ENCODE measurements at regions not wholly inside any gene's neighbourhood (a gene's known extent, or its start where the extent isn't known, plus 50 kb on each side); places are given as distances from the start of the nearest gene placed in this dataset.

DNA sequence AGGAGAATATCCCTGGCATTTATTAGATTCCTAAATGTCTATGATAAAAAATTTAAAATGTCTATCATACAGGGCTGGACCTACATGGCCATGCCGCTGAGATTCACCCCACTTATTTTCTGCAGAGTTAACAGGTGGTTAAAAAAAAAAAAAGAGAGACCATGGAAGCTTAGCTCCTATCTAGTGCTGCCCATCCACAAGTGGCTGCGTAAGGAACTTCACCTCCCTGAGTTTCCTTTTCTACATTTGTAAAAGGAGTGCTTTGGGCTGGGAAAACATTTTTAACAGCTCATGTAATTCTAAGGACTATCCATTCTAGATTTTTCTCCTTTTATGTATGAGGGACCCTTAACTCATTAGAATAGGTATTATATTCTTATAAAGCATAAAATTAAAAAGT, 534.1 kb downstream of the MMUT start:
- DNase-seq: no peak
- H3K36me3 ChIP-seq (ENCODE audit: low read depth, missing control alignments): no peaks in the 10 kb centered on the region
- intact Hi-C loops (cut with DNase I; ENCODE audit: low total_unique reads): no loop called here
- H3K4me1 ChIP-seq: no peaks in the 10 kb centered on the region
- H3K27ac ChIP-seq: no peak overlapping the region
- H3K9me3 ChIP-seq: no peaks in the 10 kb centered on the region
- TF ChIP-seq, protein P1, sequence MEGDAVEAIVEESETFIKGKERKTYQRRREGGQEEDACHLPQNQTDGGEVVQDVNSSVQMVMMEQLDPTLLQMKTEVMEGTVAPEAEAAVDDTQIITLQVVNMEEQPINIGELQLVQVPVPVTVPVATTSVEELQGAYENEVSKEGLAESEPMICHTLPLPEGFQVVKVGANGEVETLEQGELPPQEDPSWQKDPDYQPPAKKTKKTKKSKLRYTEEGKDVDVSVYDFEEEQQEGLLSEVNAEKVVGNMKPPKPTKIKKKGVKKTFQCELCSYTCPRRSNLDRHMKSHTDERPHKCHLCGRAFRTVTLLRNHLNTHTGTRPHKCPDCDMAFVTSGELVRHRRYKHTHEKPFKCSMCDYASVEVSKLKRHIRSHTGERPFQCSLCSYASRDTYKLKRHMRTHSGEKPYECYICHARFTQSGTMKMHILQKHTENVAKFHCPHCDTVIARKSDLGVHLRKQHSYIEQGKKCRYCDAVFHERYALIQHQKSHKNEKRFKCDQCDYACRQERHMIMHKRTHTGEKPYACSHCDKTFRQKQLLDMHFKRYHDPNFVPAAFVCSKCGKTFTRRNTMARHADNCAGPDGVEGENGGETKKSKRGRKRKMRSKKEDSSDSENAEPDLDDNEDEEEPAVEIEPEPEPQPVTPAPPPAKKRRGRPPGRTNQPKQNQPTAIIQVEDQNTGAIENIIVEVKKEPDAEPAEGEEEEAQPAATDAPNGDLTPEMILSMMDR (IDR thresholded peaks at IDR 0.05): no peak
- no peak for TF ChIP-seq POLR2A (IDR thresholded peaks at IDR 0.05)
- WGBS, 2 donors: 65 to 86% methylated on average over 2 of the region's 2 CpGs
- no peaks in the 10 kb centered on the region for H3K27me3 ChIP-seq
- no peak overlapping the region for H3K4me3 ChIP-seq

DNA sequence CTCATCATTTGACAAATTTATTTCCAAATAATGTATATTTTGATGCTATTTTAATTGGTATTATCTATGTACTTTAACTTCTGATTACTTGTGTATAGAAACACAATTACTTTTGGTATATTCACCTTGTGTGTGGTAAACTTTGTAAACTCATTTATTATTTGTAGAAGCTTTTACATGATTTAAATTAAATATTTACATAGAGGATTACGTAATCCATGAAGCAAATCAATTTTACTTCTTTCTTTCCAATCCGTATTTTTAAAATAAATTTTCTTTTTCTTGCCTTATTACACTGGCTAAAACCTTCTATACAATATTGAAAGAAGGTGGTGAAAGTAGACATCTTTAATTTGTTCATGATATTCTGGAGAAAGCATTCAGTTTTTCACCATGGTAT, 540.2 kb downstream of the MMUT start:
- intact Hi-C loops (cut with DNase I; ENCODE audit: low total_unique reads): no loop called here
- WGBS, 2 donors: 45 to 93% methylated on average over 2 of the region's 2 CpGs
- H3K4me3 ChIP-seq: no peak overlapping the region
- DNase-seq: no peak
- TF ChIP-seq, protein P1 (IDR thresholded peaks at IDR 0.05): no peak
- TF ChIP-seq POLR2A (IDR thresholded peaks at IDR 0.05): no peak
- H3K36me3 ChIP-seq (ENCODE audit: low read depth, missing control alignments): no peaks in the 10 kb centered on the region
- no peak overlapping the region for H3K27ac ChIP-seq
- H3K4me1 ChIP-seq: no peaks in the 10 kb centered on the region
- H3K27me3 ChIP-seq: no peaks in the 10 kb centered on the region
- H3K9me3 ChIP-seq: no peaks in the 10 kb centered on the region

DNA sequence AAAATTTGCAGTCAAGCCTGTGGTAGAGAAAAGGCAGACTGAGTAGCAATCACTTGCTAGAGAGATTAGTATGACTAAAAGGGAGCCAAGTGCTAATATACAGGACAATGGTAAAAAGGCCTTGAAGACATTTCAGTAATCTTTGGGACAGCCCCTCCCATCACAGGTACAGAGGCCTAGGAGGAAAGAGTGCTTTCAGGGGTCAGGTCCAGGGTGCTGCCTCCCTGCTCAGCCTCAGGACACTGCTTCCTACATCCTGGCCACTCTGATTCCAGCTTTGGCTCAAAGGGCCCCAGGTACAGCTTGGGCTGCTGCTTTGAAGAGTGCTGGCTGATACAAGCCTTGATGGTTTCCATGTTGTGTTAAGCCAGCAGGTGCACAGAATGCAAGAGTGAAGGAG, 543.5 kb downstream of the MMUT start:
- no peaks in the 10 kb centered on the region for H3K4me1 ChIP-seq
- peak; percentile 13 for DNase-seq
- TF ChIP-seq POLR2A (IDR thresholded peaks at IDR 0.05): no peak
- TF ChIP-seq, protein P1 (IDR thresholded peaks at IDR 0.05): no peak
- H3K4me3 ChIP-seq: no peak overlapping the region
- H3K36me3 ChIP-seq (ENCODE audit: low read depth, missing control alignments): no peaks in the 10 kb centered on the region
- H3K27me3 ChIP-seq: no peaks in the 10 kb centered on the region
- no peak overlapping the region for H3K27ac ChIP-seq
- no peaks in the 10 kb centered on the region for H3K9me3 ChIP-seq
- intact Hi-C loops (cut with DNase I; ENCODE audit: low total_unique reads): no loop called here

DNA sequence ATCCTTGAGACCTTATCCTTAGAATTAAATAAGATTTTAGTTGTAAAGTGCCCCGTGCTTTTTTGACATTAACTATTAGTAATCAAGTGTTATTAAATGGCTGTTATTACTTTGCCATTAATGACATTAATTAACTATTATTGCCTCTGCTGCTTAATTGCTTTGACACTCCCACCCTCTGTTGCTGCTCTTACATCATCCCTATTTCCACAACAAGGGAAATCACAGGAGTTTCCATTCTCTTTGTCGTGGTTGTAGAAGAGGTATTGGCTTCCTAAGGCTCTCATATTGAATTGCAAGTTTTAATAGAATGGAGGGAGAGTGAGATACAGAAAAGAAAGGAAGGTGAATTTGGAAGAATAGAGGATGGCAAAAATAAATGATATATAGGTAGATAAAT, 545.8 kb downstream of the MMUT start:
- intact Hi-C loops (cut with DNase I; ENCODE audit: low total_unique reads): no loop called here
- Histone ChIP-seq H3K27ac (no peak overlapping the region), H3K9me3 (no peaks in the 10 kb centered on the region), H3K27me3 (no peaks in the 10 kb centered on the region), H3K36me3 (ENCODE audit: low read depth, missing control alignments) (no peaks in the 10 kb centered on the region), H3K4me3 (no peak overlapping the region), H3K4me1 (no peaks in the 10 kb centered on the region)
- no peak for DNase-seq
- TF ChIP-seq, protein P1 (IDR thresholded peaks at IDR 0.05): no peak
- no peak for TF ChIP-seq POLR2A (IDR thresholded peaks at IDR 0.05)
- WGBS, 2 donors: 32 to 34% methylated on average over 2 of the region's 2 CpGs

DNA sequence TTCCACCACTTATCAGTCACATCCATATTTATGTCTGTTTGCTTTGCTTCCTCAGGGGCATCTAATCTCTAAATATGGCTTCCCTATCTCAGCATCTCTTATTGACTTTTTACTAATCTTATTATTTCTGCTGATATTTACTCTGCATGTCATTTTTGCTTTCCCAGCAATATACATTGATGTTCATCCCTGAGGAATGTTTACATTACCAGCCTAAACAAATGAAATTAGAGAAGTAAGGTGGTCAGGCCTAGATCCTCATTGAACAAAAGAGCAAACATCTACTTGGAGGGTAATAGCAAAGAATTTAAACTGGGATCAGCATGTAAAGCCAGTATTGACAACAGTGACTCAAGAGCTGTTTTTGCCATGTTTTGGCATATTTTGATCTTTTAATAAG, 546.4 kb downstream of the MMUT start:
- intact Hi-C loops (cut with DNase I; ENCODE audit: low total_unique reads): no loop called here
- Histone ChIP-seq H3K4me1 (no peaks in the 10 kb centered on the region), H3K9me3 (no peaks in the 10 kb centered on the region), H3K27me3 (no peaks in the 10 kb centered on the region), H3K4me3 (no peak overlapping the region), H3K36me3 (ENCODE audit: low read depth, missing control alignments) (no peaks in the 10 kb centered on the region), H3K27ac (no peak overlapping the region)
- TF ChIP-seq, protein P1 (IDR thresholded peaks at IDR 0.05): no peak
- no peak for TF ChIP-seq POLR2A (IDR thresholded peaks at IDR 0.05)
- no peak for DNase-seq

All from testis (tissue), 2 donors.